ENCODE measurements at regions not wholly inside any gene's neighbourhood (a gene's known extent, or its start where the extent isn't known, plus 50 kb on each side); places are given as distances from the start of the nearest gene placed in this dataset.

DNA sequence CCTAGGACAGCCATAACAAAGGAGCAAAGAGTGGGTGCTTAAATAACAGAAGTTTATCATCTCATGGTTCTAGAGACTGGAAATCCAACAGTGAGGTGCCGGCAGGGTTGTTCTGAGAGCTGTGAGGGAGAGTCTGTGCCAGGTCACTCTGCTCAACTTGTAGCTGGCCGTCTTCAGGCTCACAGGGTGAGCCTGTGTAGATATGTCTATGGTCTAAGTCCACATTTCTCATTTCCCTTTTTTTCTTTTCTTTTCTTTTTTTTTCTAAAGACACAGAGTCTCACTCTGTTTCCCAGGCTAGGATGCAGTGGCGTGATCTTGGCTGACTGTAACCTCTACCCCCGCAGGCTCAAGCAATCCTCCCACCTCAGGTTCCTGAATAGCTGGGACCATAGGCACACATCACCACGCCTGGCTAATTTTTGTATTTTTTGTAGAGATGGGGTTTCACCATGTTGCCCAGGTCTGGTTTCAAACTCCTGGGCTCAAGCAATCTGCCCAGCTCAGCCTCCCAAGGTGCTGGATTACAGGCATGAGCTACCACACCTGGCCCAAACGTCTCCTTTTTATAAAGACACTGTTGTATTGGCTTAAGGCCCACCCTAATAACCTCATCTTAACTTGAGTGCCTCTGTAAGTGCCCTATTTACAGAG is 142.2 kb downstream of the SP3 start:
- DNase-seq (ENCODE audit: low spot score), result no peak
- intact Hi-C loops (cut with DNase I), result no loop called here

DNA sequence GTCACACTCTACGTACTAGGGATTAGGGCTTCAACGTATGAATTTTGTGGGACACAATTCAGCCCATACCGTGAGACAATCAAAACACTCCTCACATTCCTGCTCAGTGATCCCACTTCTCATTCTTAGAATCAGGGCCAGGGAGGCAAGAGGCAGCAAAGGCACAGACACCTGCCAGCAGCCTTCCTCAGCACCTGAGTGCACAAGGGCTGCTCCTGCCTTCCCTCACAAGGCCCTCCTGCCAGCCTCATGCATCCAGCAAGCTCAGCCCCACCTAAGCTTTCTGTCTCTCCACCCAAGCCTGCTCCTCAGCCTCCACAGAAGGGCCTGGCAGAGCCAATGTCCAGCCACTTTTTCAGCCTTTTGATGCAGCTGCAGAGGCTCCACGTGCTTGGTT is 141.6 kb downstream of the SP3 start:
- intact Hi-C loops (cut with DNase I), result no loop called here
- no peak for DNase-seq (ENCODE audit: low spot score)

DNA sequence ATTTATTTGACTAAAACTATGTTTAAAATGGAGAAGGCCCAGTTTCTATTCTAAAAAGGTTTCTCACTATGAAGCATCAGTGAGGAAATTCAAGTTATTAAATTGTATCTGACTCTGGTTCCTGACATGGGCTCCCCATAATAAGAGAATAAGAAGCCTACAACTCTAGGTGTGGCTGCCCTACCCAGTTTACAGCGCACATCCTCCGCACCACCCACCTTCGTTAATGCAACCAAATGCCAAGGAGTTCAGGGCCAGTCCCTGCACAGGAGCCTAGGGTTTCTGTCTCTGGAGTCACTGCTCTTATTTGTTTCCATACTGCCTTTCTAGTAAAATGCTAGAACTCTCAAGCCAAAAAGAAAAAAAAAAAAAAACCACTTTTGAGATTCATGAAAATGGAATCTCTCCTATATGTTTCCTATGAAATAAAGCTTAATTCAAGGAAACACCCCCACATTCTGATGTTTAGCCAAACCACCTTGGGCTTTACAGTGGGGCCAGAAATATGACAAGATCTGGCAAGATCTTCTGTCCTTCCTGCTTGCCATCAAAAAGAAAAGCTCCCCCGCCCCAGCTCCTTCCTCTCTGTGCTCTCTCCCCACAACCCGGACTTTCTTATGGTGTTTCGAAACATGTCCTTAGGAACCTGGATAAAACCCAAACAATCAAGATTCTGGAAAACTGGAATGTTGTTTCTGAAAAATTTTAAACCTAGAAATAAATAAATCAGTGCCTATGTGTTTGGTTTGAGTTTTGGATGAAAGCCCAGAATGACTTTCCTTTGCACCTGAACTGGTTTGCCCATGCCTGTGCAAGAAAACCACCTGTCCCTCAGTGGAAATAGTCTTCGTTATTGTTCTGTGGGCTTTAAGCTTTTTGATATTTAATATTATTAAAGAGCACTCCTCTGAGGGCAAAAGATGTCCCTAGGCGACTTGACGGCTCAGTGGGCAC is 136.7 kb downstream of the SP3 start:
- DNase-seq (ENCODE audit: low spot score), result no peak
- intact Hi-C loops (cut with DNase I), result no loop called here

DNA sequence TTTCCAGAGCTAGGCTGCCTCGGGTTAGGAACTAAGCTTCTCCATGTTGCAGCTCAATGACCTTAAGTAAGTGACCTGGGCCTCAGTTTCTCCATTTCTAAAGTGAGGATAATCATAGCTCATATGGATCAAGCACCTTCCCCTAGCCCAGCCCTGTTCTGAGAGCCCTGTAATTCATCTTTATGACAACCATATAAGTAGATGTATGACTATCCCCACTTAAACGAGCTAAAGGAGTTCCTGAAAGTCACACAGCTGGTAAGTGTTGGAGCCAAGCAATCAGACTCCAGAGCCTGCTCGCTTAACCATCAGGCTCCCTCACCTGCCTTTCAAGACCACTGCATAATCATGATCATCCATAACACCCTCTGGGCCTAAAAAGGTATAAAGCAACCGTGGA is 135.4 kb downstream of the SP3 start:
- DNase-seq (ENCODE audit: low spot score), result no peak
- intact Hi-C loops (cut with DNase I), result no loop called here

DNA sequence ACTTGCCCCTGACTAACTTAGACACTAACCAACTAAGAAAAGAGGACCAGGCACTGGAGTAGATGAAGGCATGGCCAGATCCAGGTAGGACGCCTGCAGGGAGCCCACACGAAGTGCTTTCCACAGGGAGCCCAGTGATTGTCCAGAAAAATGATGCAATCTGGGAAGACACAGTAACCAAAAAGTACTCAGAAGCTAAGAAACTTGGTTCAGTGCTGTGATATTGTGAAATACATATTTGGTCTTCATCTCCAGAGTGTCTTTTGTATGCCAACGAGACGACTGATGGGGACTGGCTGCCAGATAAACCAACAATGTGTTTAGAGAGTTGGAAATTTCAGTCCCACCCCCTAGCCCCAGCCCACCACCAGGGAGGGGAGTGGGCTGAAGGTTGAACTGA is 135.0 kb downstream of the SP3 start:
- DNase-seq (ENCODE audit: low spot score), result no peak
- intact Hi-C loops (cut with DNase I), result no loop called here

DNA sequence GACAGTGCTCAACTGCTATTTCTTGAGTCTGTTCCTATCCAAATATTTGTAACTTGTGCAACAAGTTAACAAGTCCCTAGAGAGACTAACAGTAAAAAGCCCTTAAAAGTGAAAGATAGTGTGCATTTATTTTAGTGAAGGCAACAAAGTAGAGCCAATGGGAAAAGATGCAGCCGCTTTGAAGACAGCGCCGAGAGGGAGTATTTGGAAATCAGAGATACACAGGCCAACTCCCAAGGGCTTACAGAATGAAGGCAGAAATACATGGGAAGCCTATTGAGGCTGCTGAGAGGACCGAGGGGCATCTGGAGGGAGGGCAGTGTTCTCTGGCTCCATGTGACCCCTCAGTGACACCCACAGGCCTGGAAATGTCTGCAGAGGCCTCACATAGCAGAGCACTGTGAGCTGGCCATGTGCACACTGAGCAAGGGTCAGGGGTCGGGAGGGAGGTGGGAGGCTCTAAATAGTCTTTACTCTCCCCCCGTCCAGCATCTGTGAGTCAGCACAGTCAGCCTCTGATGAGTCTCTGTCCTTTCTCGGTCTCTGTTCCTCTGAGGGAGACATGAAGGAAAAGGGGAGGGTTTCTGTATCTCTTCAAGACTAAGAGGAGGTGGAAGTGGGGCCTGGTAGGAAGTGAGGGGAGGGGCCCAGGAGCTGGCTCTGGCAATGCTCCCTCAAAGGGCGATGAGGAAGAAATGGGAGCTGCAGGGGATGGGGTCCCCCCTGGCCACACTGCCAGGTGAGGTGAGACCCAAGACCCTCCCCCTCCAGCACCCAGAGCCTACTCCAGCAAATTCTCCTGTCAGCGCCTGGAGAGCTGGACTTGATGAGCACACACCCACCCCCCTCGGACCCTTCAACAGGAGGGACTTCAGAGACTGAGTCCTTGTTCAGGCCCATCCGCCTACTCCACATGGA is 133.6 kb downstream of the SP3 start:
- intact Hi-C loops (cut with DNase I), result no loop called here
- peak; percentile 81 for DNase-seq (ENCODE audit: low spot score)

DNA sequence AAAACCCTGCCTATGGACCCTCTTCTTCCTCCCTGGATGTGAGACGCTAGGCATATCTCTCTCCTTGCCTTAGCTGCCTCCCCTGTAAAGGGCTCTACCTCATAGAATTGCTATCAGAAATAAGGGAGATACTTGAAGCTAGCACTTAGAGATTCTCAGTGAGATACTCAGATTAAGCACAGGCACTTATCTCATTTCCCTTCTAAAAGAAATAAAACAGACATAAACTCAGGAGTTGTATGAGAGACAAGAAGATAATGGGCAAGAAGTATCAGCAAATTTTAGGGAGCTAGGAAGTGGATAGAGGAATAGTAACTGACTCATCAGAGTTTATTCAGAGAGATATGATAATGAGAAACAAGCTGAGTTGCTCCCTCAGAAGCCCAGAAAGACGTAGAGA is 131.0 kb downstream of the SP3 start:
- intact Hi-C loops (cut with DNase I), result no loop called here

DNA sequence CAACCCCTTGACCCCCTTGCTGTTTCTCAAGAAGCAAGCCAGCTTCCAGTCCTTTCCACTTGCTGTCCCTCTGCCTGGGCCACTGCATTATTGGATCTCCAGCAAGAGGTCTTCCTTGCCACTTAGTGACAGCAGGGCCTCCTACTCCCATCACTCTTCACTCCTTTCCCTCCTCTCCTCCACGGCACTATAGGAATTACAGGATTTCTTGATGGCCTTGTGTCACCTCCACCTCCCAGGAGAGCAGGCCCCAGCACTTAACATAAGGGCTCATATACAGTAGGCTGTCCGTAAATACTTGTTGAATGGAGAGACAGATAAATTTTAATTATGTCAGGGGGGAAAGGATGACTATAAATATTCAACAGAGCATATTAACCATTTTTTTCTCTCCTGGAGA is 129.4 kb downstream of the SP3 start:
- intact Hi-C loops (cut with DNase I), result no loop called here
- no peak for DNase-seq (ENCODE audit: low spot score)

More for the DNA sequence above, 131.0 kb downstream of the SP3 start:
- no peak for DNase-seq (ENCODE audit: low spot score)

DNA sequence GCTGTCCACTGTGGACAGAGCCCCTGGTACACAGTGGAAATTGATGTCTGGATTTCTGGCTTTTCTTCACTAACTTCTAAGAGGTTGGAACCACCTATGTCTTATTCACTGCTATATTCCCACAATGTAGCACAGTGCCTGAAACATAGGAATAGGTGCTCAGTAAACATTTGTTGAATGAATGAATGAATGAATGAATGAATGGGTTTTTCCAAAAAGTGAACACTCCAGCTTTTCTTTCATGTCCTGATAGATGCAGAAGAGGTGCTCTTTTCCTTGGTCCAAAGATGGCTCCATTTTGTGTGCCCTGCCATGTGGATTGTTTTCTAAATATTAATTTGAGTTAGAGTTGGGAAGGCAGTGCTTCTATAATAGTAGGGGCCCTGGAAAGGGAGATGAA is 124.1 kb downstream of the SP3 start:
- intact Hi-C loops (cut with DNase I), result no loop called here
- no peak for DNase-seq (ENCODE audit: low spot score)

DNA sequence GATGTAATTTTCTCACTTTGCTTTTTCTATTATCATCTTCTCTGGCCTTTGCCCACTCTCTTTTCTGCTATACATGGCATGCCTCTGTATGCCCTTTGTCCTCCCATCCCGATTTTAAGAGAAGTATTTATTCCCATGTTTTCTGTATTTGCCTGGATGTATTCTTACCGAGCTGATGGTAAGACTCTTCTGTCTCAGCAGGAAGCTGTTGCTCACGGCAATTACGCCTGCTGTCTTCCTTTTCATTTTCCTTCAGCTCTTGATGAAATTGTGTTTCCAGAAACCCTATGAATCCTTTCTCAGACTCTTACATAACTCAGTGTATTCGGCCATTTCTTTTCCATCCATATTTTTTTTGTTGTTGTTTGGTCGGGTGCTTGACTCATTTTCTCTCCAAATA is 121.6 kb downstream of the SP3 start:
- intact Hi-C loops (cut with DNase I), result no loop called here

DNA sequence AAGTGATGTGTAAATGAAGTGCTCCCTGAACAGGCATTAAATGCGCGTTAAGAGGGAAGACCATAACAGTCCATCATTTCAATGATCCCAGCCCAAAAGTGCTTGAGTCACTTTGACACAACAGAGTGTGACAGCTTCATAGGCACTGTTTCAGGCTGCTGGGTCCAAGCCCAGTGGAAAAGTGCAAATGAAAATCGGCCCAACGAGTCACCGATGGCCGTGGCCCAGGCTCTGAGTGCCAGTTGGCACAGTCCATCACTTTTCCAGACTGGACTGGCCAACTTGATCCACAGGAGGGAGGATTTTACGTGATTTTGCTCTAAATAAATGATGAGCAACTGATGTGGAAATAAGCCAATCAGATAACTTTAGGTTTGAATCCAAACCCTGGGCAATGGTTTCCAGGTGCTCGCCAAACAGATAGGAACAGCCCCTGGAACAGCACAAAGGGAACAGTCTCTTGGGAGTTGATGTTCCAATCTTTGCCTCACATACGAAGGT is 114.0 kb downstream of the SP3 start:
- no peak for DNase-seq (ENCODE audit: low spot score)
- intact Hi-C loops (cut with DNase I), result no loop called here

More for the DNA sequence above, 121.6 kb downstream of the SP3 start:
- DNase-seq (ENCODE audit: low spot score), result no peak

DNA sequence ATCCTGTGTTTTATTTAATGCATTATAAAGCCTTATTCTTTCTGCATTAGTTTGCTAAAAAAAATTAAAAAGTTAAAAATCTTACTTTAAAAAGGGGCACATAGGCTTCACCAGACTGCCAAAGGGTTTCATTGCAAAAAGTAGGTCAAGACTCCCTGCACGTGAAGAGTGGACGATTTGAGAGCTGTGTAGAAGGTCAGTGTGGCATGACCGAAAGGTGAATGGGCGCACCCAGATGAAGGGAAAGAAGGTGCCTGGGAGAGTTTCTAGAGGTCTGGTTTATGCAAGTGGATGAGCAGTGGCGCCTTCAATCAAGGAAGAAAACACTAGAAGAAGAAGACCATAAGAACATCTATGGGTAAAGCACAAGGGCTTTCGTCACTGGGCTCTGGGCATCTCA is 111.0 kb downstream of the SP3 start:
- intact Hi-C loops (cut with DNase I), result no loop called here
- no peak for DNase-seq (ENCODE audit: low spot score)

DNA sequence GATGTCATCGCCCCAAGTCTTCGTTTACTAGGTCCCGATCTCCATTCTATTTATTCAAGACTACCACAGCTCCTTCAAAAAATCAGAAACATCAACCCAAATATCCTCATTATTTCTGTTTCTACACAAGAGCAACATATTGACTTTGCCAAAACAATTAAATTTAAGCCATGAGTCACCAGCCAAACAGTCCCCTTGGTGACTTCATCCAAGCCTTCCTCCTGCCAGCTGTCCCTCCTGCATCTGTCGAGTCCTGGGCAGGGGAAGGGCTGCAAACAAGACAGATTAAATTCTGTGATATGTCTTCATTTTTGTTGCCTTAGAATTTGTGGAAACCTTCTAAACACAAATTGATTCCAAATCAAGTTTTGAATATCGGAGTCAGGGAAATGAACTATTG is 110.3 kb downstream of the SP3 start:
- no peak for DNase-seq (ENCODE audit: low spot score)
- intact Hi-C loops (cut with DNase I), result no loop called here

DNA sequence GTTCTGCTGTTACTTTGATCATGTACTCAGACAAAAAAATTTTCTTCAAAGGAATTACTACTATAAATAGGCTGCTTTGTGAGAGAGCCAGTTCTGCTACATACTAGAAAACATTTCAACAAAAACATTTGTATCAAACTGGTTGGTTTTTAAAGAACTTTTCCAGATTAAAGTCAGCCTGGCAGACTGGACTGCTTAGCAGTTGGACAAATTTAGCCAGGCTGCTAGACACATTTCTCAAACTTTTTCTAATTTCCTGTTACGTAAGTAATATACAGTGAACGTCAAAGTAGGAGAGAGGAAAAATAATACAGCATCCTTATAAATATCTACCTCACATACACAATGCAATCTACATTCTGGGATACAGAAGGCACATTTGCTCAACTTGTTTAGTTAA is 109.5 kb downstream of the SP3 start:
- DNase-seq (ENCODE audit: low spot score), result no peak

More for the DNA sequence above, 109.5 kb downstream of the SP3 start:
- intact Hi-C loops (cut with DNase I), result no loop called here
